K562 (cell line): ENCODE measurements at regions not wholly inside any gene's neighbourhood (a gene's known extent, or its start where the extent isn't known, plus 50 kb on each side); places are given as distances from the start of the nearest gene placed in this dataset.

ENCODE experiments used
- ATAC-seq: fragments of 200-7000 bp; cut with Tn5 transposase; 3 replicates; pipeline ENCODE4 v1.9.1; 2020; ENCODE audit warnings: moderate library complexity
- BruUV-seq: library from RNA; stranded (reverse); fragments of 400-500 nt; replicated peaks from 2 replicates; lab custom pipeline; 2021; lab: Mats Ljungman, UMichigan
- CTCF ChIA-PET: fragments of 300-600 bp; formaldehyde crosslinking; extraction: SDS; loops from one replicate; lab custom pipeline; 2021; ENCODE audit warnings: low intra/inter-chr PET ratio; lab: Yijun Ruan, JAX
- POLR2A ChIA-PET: fragments of 300-600, 350-650 bp; sonication (Branson Sonifier 250); formaldehyde crosslinking; extraction: SDS; loops from one replicate; lab custom pipeline; 2021; ENCODE audit warnings: antibody characterized with exemption, inconsistent platforms; lab: Yijun Ruan, JAX
- DNase-seq, 4 experiments: peaks; one replicate each; pipeline versions ENCODE4 v3.0.0 to v3.0.0-alpha.2; 2011 to 2018; ENCODE audit warnings: low spot score in 3 of 4, mixed read lengths in 3 of 4; ENCODE audit errors: extremely low read depth in 1 of 4
- FAIRE-seq: peaks from 2 replicates; lab custom pipeline; 2011; peaks lifted over from hg19 to GRCh38; lab: Jason Lieb, UNC
- H2AFZ ChIP-seq: 2 replicates; pipeline ENCODE4 v1.6.0; 2011; ENCODE audit warnings: low read depth, low read length, control low read depth, inconsistent platforms
- H3K27ac ChIP-seq: fragments of 200-600 bp; 3 replicates; pipeline ENCODE4 v1.8.0; 2011; ENCODE audit warnings: low read depth, mild to moderate bottlenecking, control low read depth, inconsistent platforms, low read length, moderate library complexity, mixed read lengths; ENCODE audit errors: extremely low read depth
- H3K27me3 ChIP-seq, 2 experiments: fragments of 300-600 bp in 1 of 2; 2 replicates in 1 of 2; 3 replicates in 1 of 2; pipeline versions ENCODE4 v1.6.0 to v1.8.0; 2011; ENCODE audit warnings: inconsistent platforms in 2 of 2, low read length in 2 of 2, mild to moderate bottlenecking in 1 of 2, mixed read lengths in 1 of 2, moderate library complexity in 1 of 2; ENCODE audit not compliant: control insufficient read depth in 2 of 2, insufficient read depth in 2 of 2
- H3K36me3 ChIP-seq: fragments of 300-600 bp; 3 replicates; pipeline ENCODE4 v1.8.0; 2011; ENCODE audit warnings: mild to moderate bottlenecking, low read length, inconsistent platforms; ENCODE audit not compliant: control insufficient read depth, insufficient read depth
- H3K4me1 ChIP-seq, 2 experiments: fragments of 200-600 bp in 1 of 2; replicated peaks in 1 of 2; 2 replicates in 1 of 2; 3 replicates in 1 of 2; pipeline versions ENCODE4 v1.5.1 to v1.8.0; 2011; ENCODE audit warnings: inconsistent platforms in 2 of 2, low read length in 2 of 2, mild to moderate bottlenecking in 1 of 2, mixed read lengths in 1 of 2, moderate library complexity in 1 of 2; ENCODE audit not compliant: control insufficient read depth in 2 of 2, insufficient read depth in 2 of 2
- H3K4me2 ChIP-seq: 2 replicates; pipeline ENCODE4 v1.6.1; 2011; ENCODE audit warnings: low read length, control low read depth, inconsistent platforms, mixed read lengths; ENCODE audit not compliant: insufficient read depth
- H3K4me3 ChIP-seq: fragments of 200-600 bp; sonication (generic), shearing (Covaris generic); 2 replicates; pipeline ENCODE4 v1.5.1; 2016; ENCODE audit warnings: control low read depth, inconsistent platforms
- H3K79me2 ChIP-seq: fragments of 200-600 bp; 3 replicates; pipeline ENCODE4 v1.8.0; 2011; ENCODE audit warnings: low read length, inconsistent platforms; ENCODE audit not compliant: control insufficient read depth, insufficient read depth
- H3K9ac ChIP-seq, 2 experiments: 2 replicates each; pipeline versions ENCODE4 v1.6.0 to v1.6.1; 2011; ENCODE audit warnings: low read depth in 2 of 2, low read length in 2 of 2, control low read depth in 1 of 2, inconsistent platforms in 1 of 2, mild to moderate bottlenecking in 1 of 2, mixed read lengths in 1 of 2; ENCODE audit not compliant: insufficient read depth in 1 of 2
- H3K9me1 ChIP-seq: one replicate; pipeline ENCODE4 v1.6.0; 2011; ENCODE audit warnings: inconsistent platforms, mild to moderate bottlenecking, low read length, moderate library complexity; ENCODE audit not compliant: control insufficient read depth, insufficient read depth
- H3K9me3 ChIP-seq: replicated peaks from 2 replicates; pipeline ENCODE4 v1.5.1; 2011; ENCODE audit warnings: low read depth, low read length, inconsistent platforms; ENCODE audit not compliant: control insufficient read depth, insufficient read depth
- H4K20me1 ChIP-seq: replicated peaks from 2 replicates; pipeline ENCODE4 v1.6.1; 2011; ENCODE audit warnings: low read length, inconsistent platforms, mixed read lengths; ENCODE audit not compliant: control insufficient read depth, insufficient read depth
- CBX1 ChIP-seq: sonication (generic); IDR thresholded peaks from 2 replicates; pipeline ENCODE4 v1.6.1; 2016; ENCODE audit warnings: antibody characterized with exemption, low read depth, mild to moderate bottlenecking
- CBX8 ChIP-seq: fragments of 200-600 bp; sonication (generic); IDR thresholded peaks from 2 replicates; pipeline ENCODE4 v1.6.1; 2012; ENCODE audit warnings: borderline replicate concordance, mixed run types, low read depth, mild to moderate bottlenecking, moderate library complexity, mixed read lengths, low read length, control low read depth, inconsistent platforms; ENCODE audit not compliant: poor library complexity, severe bottlenecking; ENCODE audit errors: extremely low read depth
- CHCHD3 ChIP-seq: fragments of 250-450 bp; sonication (Bioruptor Pico); IDR thresholded peaks from 2 replicates; pipeline ENCODE4 v2.1.2; 2022; ENCODE audit warnings: mild to moderate bottlenecking
- HCFC1 ChIP-seq: IDR thresholded peaks from 2 replicates; pipeline ENCODE4 v1.6.1; 2012; ENCODE audit warnings: low read depth, low read length, improper control_type of control experiment
- KAT7 ChIP-seq: sonication (generic); formaldehyde crosslinking; IDR thresholded peaks from 2 replicates; pipeline ENCODE4 v1.8.0; 2022; ENCODE audit warnings: missing genetic modification reagents, mild to moderate bottlenecking, borderline replicate concordance
- POLR2AphosphoS2 ChIP-seq: IDR thresholded peaks from 2 replicates; pipeline ENCODE4 v1.6.1; 2012; ENCODE audit warnings: low read length, improper control_type of control experiment
- POLR2AphosphoS5 ChIP-seq: IDR thresholded peaks from 2 replicates; pipeline ENCODE4 v1.6.1; 2011; ENCODE audit warnings: mild to moderate bottlenecking, low read depth, low read length, moderate library complexity; ENCODE audit not compliant: control insufficient read depth, insufficient read depth
- RBM15 ChIP-seq: fragments of 200-400 bp; formaldehyde crosslinking; IDR thresholded peaks from 2 replicates; pipeline ENCODE4 v1.6.1; 2018; ENCODE audit warnings: mild to moderate bottlenecking, low read length, moderate library complexity; ENCODE audit not compliant: insufficient read depth
- TAF15 ChIP-seq: fragments of 200-400 bp; formaldehyde crosslinking; IDR thresholded peaks from 2 replicates; pipeline ENCODE4 v1.6.1; 2017; ENCODE audit warnings: mild to moderate bottlenecking, low read depth, low read length, moderate library complexity
- TEAD4 ChIP-seq, 2 experiments: sonication (generic) in 1 of 2; formaldehyde crosslinking in 1 of 2; IDR thresholded peaks; 2 replicates each; pipeline versions ENCODE4 v1.6.1 to v1.8.0; 2012 to 2022; ENCODE audit warnings: borderline replicate concordance in 1 of 2, inconsistent platforms in 1 of 2, low read length in 1 of 2, mild to moderate bottlenecking in 1 of 2, missing genetic modification reagents in 1 of 2
- WHSC1 ChIP-seq: IDR thresholded peaks from one replicate; pipeline ENCODE4 v1.6.1; 2012; ENCODE audit warnings: low read length, control low read depth, inconsistent platforms
- ZKSCAN3 ChIP-seq: fragments of 250-450 bp; sonication (Bioruptor Pico); IDR thresholded peaks from 2 replicates; pipeline ENCODE4 v1.4.0; 2020
- ZNF165 ChIP-seq: fragments of 250-450 bp; sonication (Bioruptor Pico); IDR thresholded peaks from 2 replicates; pipeline ENCODE4 v1.4.0; 2020; ENCODE audit warnings: borderline replicate concordance
- WGBS: fragments of 100-300 bp; shearing (Covaris generic); methylation state at CpG from one replicate; pipeline ENCODE4 v1.1.6; 2016; ENCODE audit warnings: low coverage, mixed read lengths; ENCODE audit not compliant: insufficient coverage; ENCODE audit errors: missing lambda C conversion rate; 5-methylcytosine and 5-hydroxymethylcytosine counted together
- in situ Hi-C: fragments of 300-500 bp; cut with MboI; formaldehyde crosslinking; loops from 4 replicates; pipeline ENCODE4 v1.15.0; 2018; ENCODE audit warnings: inconsistent platforms, mixed read lengths
- intact Hi-C: fragments of 100-400 bp; cut with micrococcal nuclease; formaldehyde crosslinking; loops from 2 replicates; pipeline ENCODE4 v1.14.2; 2022
- TF ChIP-seq, protein P1 (sequence below), 2 experiments: fragments of 200-800 bp in 1 of 2; sonication (Bioruptor generic) in 1 of 2; sonication (generic) in 1 of 2; formaldehyde crosslinking in 1 of 2; IDR thresholded peaks in 1 of 2; conservative IDR thresholded peaks in 1 of 2; 2 replicates each; pipeline versions ENCODE4 v1.5.0 to v1.6.1; 2016 to 2020; ENCODE audit warnings: missing compliant biosample characterization in 1 of 2, missing genetic modification characterization in 1 of 2, missing genetic modification reagents in 1 of 2
- TF ChIP-seq, protein P2 (sequence below): sonication (generic); IDR thresholded peaks from 2 replicates; pipeline ENCODE4 v1.6.1; 2016

DNA sequence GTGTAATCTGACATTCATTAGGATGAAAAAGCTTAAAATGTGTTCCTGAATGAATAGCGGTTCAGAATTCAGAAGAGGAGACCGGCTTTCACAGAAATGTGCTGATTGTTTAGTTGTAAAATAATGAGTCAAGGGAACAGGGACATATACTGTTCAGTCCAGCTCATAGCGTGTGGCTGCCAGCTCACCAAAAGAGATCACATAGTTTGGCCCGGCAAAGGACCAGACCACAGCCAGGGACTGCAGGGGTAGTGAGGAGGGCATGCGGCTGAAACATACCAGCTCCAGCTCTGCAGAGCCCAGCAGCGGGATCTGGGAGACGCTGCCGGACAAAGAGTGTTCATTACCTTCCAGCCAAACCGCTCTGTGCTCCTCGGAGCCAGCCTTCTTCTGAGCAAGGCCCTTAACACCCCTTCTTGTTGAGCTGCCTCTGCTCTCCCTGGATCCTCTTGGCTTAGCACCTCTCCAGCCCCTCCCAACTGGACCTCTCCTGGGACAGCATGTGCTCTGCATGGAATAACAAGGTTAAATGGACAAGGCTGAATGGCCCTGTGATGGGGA lies 116.8 kb upstream of the CNTLN start:
- no peak for TF ChIP-seq ZNF165 (CRISPR knock-in tag)
- no peak for TF ChIP-seq POLR2AphosphoS5
- no peak for TF ChIP-seq CBX1
- TF ChIP-seq WHSC1: no peak
- TF ChIP-seq KAT7 (CRISPR knock-in tag): no peak
- no peak for TF ChIP-seq RBM15
- TF ChIP-seq TEAD4 (IDR thresholded peaks at IDR 0.05; ENCODE audit: low read length): no peak
- TF ChIP-seq TEAD4 (CRISPR knock-in tag; IDR thresholded peaks at IDR 0.05; ENCODE audit: borderline replicate concordance): no peak
- TF ChIP-seq TAF15: no peak
- TF ChIP-seq, protein P1, sequence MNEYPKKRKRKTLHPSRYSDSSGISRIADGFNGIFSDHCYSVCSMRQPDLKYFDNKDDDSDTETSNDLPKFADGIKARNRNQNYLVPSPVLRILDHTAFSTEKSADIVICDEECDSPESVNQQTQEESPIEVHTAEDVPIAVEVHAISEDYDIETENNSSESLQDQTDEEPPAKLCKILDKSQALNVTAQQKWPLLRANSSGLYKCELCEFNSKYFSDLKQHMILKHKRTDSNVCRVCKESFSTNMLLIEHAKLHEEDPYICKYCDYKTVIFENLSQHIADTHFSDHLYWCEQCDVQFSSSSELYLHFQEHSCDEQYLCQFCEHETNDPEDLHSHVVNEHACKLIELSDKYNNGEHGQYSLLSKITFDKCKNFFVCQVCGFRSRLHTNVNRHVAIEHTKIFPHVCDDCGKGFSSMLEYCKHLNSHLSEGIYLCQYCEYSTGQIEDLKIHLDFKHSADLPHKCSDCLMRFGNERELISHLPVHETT (CRISPR knock-in tag; conservative IDR thresholded peaks at IDR 0.05 in 1 of 2, IDR thresholded peaks at IDR 0.05 in 1 of 2): no peak
- TF ChIP-seq CHCHD3 (CRISPR knock-in tag): no peak
- TF ChIP-seq ZKSCAN3 (CRISPR knock-in tag): no peak
- TF ChIP-seq, protein P2, sequence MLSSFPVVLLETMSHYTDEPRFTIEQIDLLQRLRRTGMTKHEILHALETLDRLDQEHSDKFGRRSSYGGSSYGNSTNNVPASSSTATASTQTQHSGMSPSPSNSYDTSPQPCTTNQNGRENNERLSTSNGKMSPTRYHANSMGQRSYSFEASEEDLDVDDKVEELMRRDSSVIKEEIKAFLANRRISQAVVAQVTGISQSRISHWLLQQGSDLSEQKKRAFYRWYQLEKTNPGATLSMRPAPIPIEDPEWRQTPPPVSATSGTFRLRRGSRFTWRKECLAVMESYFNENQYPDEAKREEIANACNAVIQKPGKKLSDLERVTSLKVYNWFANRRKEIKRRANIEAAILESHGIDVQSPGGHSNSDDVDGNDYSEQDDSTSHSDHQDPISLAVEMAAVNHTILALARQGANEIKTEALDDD: no peak
- TF ChIP-seq POLR2AphosphoS2: no peak
- TF ChIP-seq CBX8: no peak
- no peak for TF ChIP-seq HCFC1
- WGBS: 1% methylated on average over 8 of the region's 10 CpGs
- no peaks in the 10 kb centered on the region for H4K20me1 ChIP-seq
- no peak overlapping the region for H3K4me2 ChIP-seq
- intact Hi-C loops: no loop called here
- H3K9me1 ChIP-seq: no peaks in the 10 kb centered on the region
- ChIA-PET CTCF (no interaction called here), POLR2A (no interaction called here)
- no peak overlapping the region for H3K9ac ChIP-seq
- DNase-seq (no peak), ATAC-seq (no peak), FAIRE-seq (no peak)
- no peaks in the 10 kb centered on the region for H3K79me2 ChIP-seq
- H3K4me3 ChIP-seq: no peak overlapping the region
- no peaks in the 10 kb centered on the region for H3K9me3 ChIP-seq
- H3K27me3 ChIP-seq: no peaks in the 10 kb centered on the region
- no peak overlapping the region for H3K27ac ChIP-seq
- H2AFZ ChIP-seq: no peak overlapping the region
- in situ Hi-C loops: no loop called here
- BruUV-seq: no TSS peak
- H3K4me1 ChIP-seq: no peaks in the 10 kb centered on the region
- no peaks in the 10 kb centered on the region for H3K36me3 ChIP-seq
